C1 segment of cervical spinal cord (tissue), 14 donors: ENCODE measurements at regions not wholly inside any gene's neighbourhood (a gene's known extent, or its start where the extent isn't known, plus 50 kb on each side); places are given as distances from the start of the nearest gene placed in this dataset.
"Not testable (repeated sequence)": the region's sequence is repeated elsewhere in the genome, so short reads cannot be mapped to it uniquely, and the experiment has no call there.

Source experiments
- DNase-seq, 14 donors: peaks; one replicate each; lab custom pipeline; 2025; lab: John Stamatoyannopoulos, UW

DNA sequence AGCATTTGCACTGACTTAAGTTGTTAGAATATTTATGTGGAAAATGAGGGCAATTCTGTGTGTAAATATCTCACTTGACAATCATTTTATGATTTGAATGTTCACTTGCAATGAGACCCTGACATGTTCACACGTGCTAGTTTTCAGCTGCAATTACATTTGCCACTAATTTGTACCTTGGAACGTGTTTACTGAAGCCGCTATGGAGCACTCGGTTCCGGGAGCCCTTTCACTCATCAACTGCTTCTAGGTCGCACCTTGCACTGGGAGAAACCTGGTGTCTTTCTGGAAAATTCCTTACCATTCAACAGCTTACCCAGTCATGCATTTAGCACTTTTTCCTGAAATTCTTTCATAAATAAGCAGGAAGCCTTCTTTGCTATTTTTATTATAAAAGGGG is 229.6 kb downstream of the ZIC5 start:
- no peak for DNase-seq

DNA sequence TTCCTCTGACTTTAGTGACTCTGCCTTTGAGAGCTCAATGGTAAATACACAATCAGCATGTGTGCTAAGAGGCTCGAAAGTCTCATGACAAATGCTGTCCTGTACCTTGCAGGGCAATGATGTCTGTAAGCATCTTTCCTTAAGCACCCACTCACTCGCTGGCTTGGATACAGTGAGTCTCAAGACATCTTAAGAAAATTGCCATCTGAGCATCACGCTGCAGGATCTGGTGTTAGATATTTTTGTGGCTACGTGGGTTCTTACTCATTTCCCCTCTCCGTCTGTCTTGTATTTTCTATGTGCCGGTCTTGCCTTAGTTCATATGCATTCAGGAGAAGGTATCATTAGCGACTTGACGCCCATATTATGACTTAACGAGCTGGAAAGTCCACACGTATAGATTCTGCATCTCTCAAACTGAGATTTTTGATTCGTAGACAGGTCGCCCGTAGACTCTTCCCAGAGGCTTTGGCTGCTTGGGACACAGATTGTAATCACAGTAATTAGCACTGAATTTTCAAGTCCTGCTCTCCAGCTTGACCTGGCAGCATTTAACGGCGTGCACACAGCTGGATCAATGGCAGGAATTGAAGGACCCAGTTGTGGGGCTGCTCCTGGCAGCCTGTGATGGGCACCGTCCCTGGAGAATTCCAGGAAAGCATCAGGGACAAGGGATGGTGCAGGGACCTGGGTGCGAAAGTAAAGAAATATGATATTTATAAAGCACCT is 231.2 kb downstream of the ZIC5 start:
- no peak for DNase-seq

DNA sequence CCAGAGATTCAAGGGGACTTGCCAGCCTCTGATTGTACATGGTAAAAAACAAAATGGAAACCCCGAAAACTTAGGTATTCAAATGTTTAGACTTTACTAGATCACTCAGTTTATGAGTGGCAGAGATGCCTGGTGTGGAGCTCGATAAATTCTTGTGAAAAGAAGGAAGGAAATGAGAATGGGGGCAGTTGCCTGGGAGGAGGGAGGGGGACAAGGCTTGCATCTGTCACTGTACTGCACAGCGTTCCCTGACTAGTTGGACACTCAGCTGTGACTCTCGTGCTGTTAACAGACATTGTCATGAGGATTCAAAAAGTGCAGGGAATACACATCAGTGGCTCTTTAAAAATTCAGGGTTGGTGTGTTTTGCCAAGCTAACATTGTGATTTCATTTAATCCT is 232.9 kb downstream of the ZIC5 start:
- DNase-seq = no peak

DNA sequence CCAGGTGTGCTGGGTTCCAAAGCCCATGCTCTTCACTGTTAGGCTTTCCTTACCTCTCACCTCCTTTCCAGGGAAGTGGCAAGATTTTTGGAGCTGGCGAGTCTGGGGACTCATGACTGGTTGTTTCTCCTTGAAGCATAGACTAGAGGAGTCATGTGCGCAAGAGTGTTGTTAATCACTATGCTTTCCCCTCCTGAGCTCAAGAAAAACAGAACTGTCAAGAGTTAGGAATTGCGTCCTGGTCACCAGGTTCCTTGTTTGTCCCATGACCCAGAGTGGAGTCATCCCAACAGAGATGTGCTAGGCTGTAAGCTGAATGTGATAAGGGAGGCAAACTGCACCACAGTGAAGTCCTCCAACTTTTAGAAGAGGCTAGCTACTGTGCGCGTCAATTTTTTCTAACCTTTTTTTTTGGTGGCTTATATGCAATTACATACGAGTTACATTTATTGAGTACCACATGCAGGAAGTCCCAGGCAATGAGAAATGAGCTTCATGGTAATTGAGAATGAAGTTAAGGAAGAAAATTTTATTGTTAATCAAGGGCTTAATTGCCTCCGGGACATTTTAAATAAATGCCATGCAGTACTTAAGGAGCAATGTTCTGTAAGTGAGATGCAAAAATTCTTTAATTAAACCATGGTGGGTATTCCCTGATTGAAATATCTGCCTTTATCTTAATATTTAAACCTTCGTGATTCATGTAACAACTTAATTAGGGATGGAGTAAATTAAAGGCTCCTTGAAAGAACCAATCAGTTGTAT is 233.9 kb downstream of the ZIC5 start:
- no peak for DNase-seq

DNA sequence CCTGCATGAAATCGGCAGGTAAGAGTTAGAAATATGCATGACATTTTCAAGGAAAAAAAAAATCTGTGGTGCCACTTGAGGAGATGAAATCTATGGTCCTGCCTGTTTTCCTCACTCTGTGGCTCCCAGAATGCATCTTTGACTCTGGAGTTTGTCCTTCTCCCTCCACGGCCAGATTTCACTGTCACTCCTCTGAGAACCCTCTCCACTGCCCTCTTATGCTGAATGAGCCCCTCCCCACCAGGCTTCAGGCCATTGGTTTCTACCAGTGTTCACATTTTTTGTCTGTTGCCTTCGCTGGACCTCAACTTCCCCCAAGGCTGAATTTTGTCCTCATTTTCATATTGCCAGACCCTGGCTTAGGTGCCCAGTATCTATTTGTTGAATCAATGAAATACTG is 235.0 kb downstream of the ZIC5 start:
- DNase-seq = no peak

DNA sequence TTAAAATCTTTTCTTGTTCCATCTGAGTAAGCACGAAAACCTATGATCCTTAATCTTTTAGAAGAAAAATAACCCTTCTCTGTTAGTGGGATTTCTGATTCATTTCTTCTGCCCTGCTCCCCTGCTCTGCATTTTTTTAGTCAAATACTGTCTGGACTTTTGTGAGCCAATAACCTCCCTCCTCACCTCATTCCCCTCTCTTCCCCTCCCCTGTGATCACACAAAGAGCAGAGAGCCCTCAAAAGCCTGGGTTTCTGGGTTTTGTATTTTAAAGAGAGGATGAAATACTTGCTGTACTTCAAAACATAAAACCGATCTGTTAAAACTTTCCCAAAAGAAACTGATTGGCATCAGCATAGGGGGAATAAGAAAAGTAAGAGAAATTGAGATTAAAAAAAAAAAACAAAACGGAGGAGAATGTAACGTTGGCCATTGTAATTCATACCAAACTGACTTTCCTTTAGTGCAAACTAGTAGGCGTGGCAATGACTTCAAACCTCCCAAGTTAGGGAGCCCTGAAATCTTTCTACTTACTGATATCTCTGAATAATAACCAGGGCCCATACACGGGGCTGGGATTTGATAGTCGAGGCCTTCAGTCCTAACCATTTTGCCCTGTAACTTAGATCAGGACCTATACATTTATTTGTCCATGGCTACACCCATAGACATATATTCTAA is 232.9 kb downstream of the TM9SF2 start:
- DNase-seq = no peak

DNA sequence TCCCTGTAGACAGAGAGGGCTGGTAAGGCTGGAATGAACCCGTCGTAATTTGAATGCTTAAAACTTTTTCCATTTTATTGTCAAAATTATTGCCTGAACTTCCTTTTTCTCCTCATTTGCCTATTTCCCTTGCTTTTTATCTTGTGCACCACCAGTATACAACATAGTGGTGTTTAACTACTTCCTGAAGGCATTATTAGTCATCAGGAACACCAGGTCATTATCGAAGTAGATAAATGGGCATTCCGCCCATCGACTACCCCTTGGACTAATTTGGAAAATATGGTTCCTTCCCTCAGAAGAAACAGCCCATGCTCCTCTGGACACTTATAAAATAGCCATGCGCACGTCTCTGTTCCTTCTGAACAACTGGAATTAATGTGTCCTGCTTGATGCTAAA is 232.1 kb downstream of the TM9SF2 start:
- DNase-seq = no peak

DNA sequence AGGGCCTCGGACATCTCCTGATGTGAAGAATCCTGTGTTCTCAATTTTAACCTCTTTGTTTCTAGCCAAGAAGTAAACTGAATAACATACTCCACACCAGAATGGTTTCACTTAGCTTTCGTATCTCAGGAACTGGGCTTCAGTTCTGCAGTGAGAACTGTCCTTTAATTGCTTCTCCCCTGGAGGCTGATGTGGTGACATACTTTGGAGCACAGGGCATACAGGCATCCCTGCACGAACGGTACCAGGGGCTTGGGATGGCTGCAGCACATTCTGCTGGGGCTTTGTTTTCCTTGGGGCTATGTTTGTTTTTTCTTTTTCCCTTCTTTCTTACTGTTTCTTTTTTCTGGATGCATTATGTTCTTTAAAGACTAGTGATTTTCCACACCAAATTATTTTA is 230.5 kb downstream of the TM9SF2 start:
- no peak for DNase-seq

DNA sequence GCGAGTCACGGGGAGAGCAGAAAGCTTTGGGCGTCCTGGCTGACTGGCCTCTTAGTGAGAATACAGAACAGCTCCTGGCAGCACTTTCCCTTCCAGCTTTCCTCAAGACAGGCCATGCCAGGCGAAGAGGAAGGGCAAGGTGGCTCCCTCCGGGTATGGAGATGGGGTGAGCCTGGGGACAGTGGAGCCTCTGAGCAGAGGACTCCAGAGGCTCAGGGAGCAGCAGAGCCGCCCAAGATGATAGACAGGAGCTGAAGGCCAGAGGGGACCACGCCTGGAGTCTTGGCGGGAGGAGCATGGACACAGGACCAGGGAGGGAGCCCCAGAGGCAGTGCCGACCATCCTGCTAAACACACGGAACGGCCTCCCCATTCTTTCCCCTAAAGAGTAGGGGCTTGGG is 229.1 kb downstream of the TM9SF2 start:
- no peak for DNase-seq

DNA sequence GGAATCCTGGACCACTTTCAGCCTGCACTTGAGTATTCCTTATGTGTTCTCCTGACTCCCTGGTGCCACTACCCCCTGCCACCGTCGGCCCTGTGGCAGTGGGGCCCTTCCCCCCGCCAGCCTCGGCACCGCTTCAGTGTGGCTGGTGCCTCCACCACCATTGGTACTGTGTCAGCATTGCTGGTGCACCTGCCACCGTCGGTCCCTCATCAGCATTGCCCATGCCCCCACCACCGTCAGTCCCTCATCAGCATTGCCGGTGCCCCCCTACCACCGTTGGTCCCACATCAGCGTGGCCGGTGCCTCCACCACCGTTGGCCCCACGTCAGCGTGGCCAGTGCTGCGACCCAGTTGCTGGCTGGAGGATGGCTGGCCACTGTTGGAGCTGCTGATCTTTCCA is 228.5 kb downstream of the TM9SF2 start:
- no peak for DNase-seq

DNA sequence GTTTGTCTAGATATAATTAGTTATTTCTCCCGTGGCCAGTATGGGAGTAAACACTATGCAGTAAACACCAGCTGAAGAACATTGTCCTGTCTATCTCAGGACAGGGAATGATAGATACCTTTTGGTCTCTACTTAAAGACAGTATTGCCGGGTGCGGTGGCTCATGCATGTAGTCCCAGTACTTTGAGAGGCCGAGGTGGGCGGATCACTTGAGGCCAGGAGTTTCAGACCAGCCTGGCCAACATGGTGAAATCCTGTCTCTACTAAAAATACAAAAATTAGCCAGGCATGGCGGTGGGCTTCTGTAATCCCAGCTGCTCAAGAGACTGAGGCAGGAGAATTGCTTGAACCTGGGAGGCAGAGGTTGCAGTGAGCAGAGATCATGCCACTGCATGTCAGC is 226.4 kb downstream of the TM9SF2 start:
- not testable (repeated sequence) for DNase-seq

DNA sequence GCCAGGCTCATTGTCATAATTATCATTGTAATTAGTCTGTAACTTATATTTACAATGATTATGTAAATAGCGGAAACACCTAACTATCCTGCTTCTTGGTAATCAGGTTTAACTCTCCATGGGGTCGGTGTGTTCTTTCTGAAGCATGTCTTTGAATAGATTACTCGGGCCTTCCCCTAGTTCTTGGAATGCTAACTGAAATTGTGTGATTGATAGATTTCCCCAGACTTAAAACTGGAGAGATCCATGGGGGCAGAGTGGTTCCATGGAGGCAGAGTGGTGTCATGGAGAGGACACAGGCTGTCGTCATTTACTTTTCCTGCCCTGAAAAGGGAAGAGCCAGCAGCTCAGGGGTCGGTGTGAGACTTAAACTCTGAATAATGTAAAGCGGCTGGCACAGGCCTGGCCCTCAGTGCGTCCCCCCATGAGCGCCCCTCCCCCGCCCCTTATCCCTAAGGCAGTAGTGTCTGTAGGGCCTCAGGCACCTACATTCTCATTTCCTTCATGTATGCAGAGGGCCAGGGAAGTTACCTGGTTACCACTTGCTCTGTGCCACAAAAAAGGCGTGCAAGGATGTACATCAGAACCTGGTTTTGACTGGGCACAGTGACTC is 225.1 kb downstream of the TM9SF2 start:
- DNase-seq = no peak

DNA sequence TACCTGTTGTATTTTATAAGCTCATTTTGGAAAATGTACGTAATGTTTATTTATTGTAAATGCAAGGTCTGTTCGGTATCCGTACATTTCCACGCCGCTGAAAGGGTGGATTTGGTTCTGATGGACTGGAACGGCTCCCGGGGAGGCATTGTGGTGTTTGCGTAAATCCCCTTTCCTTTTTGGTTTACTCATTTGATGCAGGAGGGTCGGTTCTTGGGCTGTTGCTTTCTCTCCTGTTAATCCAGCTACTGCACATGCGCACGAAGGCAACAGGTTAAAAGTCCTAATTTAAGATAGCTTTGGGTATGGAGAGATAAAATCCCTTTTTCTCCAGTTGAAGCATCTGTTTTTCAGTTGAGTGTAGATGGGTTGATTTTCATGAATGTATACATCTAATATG is 224.4 kb downstream of the TM9SF2 start:
- no peak for DNase-seq

DNA sequence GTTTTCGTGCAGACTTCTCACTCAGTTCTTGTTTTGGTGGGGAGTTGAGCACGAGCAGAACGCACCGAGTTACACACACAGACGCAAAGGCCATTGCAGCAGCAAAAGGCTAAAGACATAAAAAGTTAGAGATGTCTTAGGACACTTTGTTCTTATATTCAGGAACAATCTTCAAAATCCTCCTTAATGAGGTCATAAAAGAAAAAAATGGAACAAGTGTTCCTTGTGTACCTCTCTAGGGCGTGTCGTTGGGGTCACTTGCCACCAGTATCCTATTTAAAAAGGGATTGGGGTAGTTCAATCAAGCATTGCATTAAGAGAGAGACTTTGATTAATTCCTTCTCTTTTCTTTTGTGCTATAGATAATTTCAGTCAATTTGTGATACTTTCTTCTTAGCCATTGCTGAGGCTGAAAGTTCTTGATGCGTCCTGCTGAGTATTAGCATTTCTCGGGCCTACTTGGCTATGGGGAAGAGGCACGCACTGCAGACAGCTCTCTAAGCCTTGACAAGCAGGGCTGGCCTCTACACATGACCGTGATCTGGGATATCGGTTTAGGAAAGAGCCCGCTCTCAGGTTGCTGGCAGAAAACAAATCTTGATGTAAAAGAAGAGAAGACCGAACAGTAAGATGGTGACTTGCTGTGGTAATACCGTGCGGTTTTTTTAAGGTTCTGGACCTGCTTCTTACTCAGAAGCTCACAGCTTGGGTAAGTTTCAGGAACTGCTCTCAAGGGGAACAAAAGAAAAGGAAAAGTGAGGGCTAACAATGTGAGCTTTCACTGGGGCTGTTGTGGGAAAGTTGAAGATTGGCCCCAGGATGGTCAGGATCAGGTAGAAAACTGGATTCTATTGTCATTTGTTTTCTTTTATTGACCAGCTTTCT is 223.6 kb downstream of the TM9SF2 start:
- no peak for DNase-seq

DNA sequence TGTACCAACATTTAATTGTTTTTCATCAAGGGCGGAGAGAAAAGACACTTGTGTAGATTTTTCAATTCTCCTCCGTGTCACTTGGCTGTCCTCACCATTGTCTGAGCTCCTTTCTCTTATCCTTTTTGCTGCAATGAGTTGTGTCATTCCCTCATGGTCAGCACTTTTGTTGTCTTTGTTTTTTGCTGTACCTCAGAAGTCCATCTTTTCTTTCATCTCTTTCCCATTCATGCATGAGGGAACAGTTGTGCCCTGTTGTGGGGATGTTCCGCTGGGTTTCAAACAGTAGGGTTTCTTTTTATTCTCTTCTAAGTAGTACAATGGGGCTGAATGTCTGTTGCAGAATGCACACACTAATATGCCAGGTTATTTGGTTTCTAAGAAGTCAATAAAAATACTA is 222.6 kb downstream of the TM9SF2 start:
- no peak for DNase-seq

DNA sequence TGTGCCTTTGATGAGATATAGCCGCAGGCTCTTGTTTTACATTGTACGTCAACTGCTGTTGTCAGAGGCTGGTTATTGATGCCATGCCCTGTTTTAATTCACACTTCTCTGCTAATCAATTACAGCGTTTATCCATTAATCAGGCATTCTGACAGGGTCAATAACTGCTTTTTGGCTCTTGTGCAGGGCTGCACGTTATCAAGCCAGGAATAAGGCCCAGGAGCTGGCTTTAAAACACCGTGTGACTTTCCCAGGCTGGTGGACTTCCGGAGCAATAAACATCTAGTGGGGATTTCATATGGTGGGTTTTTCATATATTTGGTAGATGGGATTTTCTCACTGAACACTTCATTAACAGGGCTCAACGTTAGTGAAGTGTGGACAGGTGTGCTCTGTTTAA is 221.7 kb downstream of the TM9SF2 start:
- DNase-seq = no peak

DNA sequence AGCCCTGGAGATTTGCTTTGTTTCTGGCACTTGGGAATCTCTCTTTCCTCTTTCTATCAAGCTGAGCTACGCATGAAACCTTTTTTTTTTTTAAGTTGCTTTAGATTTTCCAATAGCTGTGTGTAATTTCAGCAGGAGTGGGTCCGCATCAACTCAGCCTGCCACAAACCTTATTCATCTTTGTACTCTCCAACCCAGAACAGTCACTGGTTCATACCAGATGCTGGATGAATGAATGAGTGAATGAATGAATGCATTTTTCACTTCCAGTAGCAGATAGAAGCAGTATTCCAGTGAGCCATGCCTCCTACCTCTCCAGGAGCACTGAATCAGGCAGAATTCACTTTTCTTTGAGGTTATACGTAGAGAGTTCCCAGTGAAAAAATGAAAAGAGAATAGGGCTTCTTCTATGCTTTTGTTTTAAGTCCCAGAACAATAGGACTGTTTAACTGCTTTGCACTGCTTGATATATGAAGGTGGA is 221.1 kb downstream of the TM9SF2 start:
- DNase-seq = no peak

DNA sequence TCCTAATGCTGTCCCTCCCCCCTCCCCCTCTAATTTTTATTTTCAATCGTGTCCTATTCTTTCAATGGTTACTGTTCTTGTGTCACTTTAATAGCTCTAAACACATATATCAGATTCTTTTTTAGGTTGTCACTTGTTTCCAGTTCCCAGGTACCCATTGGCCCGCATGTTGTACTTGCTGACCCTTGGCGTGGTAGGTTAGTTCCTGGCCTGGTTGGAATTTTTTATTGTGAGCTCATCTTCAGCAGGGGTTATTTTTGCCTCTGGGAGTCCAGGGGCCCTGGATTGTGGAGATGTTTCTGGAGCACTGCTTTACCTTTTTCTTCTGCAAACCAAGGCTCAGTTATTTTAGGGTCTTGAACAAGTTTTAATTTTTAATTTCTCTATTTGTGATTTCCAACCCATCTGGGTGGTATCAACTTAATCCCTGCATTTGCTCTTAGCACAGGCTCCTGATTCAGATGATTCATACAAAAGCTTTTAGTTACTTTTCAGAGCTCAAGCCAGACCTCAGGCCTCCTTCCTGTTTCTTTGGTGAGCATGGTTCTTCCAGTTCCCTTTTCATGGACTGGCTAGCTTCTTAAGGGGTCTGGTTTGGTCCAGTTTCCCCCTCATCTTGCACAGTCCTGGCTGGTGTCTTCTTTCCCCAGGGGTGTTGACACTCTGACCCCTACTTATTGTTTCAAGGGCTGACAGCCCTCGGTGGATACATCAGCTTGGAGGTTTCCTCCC is 220.5 kb downstream of the TM9SF2 start:
- DNase-seq = no peak

DNA sequence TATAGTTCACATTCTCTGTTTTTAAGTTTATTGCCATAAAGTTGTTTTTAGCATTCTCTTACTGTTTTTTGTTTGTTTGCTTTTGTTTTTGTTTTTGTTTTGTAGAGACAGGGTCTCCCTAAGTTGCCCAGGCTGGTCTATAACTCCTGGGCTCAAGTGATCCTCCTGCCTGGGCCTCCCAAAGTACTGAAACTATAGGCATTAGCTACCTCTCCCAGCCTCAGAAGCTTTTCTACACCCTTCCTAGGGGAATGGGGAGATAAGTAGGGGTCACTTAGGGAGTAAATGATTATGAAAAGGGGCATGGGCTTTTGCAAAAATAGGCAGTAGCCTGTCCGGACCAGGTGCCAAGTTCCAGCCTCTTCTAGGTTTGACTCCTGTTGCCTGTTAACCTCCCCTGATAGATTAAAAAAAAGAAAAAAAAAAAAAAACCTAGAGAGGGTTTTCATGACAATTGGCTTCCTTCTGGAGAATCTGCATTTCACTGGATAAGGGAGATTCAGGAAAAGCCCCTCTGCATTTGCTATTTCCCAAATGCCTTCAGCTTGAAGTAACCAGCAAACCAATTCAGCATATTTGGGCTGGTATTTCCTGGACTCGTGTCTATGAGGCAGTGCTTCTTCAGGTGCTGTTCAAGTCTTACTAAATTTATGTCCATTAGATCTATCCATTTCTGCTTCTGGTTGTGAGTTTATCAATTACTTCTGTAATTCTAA is 216.8 kb downstream of the TM9SF2 start:
- no peak for DNase-seq

DNA sequence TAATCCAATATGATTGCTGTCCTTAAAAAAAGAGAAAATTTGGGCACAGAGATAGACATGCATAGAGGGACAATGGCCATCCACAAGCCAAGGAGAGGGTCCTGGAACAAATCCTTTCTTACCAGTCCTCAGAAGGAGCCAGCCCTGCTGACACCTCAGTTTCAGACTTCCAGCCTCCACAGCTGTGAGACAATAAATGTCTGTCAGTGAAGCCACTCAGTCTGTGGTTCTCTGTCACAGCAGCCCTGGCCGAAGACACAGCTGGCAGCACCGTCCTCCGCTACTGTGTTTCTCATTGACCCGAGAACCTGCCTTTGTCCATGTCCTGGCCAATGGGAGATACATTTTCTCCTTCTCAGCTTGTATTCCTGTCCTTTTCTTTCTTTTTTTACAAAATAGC is 207.9 kb downstream of the TM9SF2 start:
- peak in 3 of 14 donors; percentile 1 to 12 (median 4) for DNase-seq
